DND-41 (cell line): ENCODE measurements at regions not wholly inside any gene's neighbourhood (a gene's known extent, or its start where the extent isn't known, plus 50 kb on each side); places are given as distances from the start of the nearest gene placed in this dataset.
"Not testable (repeated sequence)": the region's sequence is repeated elsewhere in the genome, so short reads cannot be mapped to it uniquely, and the experiment has no call there.

ENCODE experiments used
- CTCF ChIP-seq: IDR thresholded peaks from 2 replicates; pipeline ENCODE4 v1.5.1; 2012; ENCODE audit warnings: borderline replicate concordance, low read length, moderate library complexity, mild to moderate bottlenecking; ENCODE audit not compliant: poor library complexity, severe bottlenecking; ENCODE audit errors: extremely low read depth
- EZH2 ChIP-seq: IDR thresholded peaks from 3 replicates; pipeline ENCODE4 v1.6.1; 2012; ENCODE audit warnings: borderline replicate concordance, low read depth, mild to moderate bottlenecking, moderate library complexity, low read length, inconsistent platforms; ENCODE audit not compliant: severe bottlenecking

GRCh38 chr2:224148058-224148457 lies 109.0 kb upstream of the SERPINE2 start:
- not testable (repeated sequence) for TF ChIP-seq CTCF, EZH2
